ENCODE measurements at regions not wholly inside any gene's neighbourhood (a gene's known extent, or its start where the extent isn't known, plus 50 kb on each side); places are given as distances from the start of the nearest gene placed in this dataset.
A peak's percentile ranks its signal among the peaks of the same experiment; 100 is the strongest.

GRCh38 chr4:30929649-30930048, 209.5 kb downstream of the PCDH7 start:
- TF ChIP-seq EP300 (IDR thresholded peaks at IDR 0.05) (no peak), CTCF (IDR thresholded peaks at IDR 0.05) (no peak), POLR2A (IDR thresholded peaks at IDR 0.05) (no peak), POLR2AphosphoS5 (IDR thresholded peaks at IDR 0.05) (no peak)
- H3K27me3 ChIP-seq: no peaks in the 10 kb centered on the region
- DNase-seq: no peak
- 93 to 98% (median 96%) methylated on average over 2 of the region's 2 CpGs for WGBS, 5 donors
- H3K36me3 ChIP-seq: no peaks in the 10 kb centered on the region
- H3K27ac ChIP-seq: no peak overlapping the region
- no peaks in the 10 kb centered on the region for H3K4me1 ChIP-seq
- H3K9me3 ChIP-seq: no peaks in the 10 kb centered on the region
- no peak overlapping the region for H3K4me3 ChIP-seq
- intact Hi-C loops (cut with DNase I; ENCODE audit: low total_unique reads): no loop called here

DNA sequence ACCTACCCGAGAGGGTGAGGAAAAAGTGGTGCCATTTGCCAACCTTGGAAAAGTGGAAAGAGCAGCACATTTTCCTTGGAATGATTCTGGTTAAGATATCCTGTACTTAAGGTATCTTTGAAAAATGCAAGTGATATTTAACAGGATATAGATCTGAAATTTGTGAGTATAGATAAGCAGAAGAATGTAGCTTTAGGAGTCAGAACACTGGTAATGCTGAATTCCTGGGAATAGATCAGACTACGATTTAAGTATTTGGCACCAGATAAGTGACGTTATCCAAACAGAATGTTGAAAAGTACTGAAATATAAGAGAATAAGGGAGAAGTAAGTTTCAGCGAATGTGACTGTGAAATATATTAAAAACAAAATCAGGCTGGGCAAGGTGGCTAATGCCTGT, 210.1 kb downstream of the PCDH7 start:
- no peak for DNase-seq
- Histone ChIP-seq H3K4me1 (no peaks in the 10 kb centered on the region), H3K4me3 (no peak overlapping the region), H3K36me3 (no peaks in the 10 kb centered on the region), H3K27me3 (no peaks in the 10 kb centered on the region), H3K9me3 (no peaks in the 10 kb centered on the region), H3K27ac (no peak overlapping the region)
- no peak for TF ChIP-seq CTCF (IDR thresholded peaks at IDR 0.05)
- no peak for TF ChIP-seq POLR2AphosphoS5 (IDR thresholded peaks at IDR 0.05)
- TF ChIP-seq POLR2A (IDR thresholded peaks at IDR 0.05): no peak
- TF ChIP-seq EP300 (IDR thresholded peaks at IDR 0.05): no peak
- intact Hi-C loops (cut with DNase I; ENCODE audit: low total_unique reads): no loop called here
- 70 to 79% (median 75%) methylated on average over 4 of the region's 4 CpGs for WGBS, 5 donors

DNA sequence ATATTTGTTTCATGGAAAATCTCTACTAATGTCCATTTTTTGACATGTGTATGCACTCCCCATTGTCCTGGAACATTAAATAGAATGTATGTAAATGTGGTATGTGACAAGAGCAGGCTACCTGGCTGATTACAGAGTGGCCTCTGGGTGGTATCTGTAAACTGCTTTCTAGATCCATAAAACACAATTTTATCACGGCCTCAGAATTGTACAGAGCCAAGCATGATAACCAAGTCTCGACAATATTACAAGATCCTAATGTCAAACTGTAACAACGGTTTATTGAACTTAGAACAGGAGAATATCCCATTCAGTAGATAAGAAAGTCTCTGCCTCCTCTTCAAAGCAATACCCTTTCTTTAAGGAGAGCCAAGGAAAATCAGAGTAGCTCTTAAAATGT, 212.4 kb downstream of the PCDH7 start:
- intact Hi-C loops (cut with DNase I; ENCODE audit: low total_unique reads): no loop called here
- TF ChIP-seq POLR2A (IDR thresholded peaks at IDR 0.05): no peak
- no peak for TF ChIP-seq CTCF (IDR thresholded peaks at IDR 0.05)
- Histone ChIP-seq H3K9me3 (no peaks in the 10 kb centered on the region), H3K27ac (no peak overlapping the region), H3K4me3 (no peak overlapping the region), H3K4me1 (no peaks in the 10 kb centered on the region), H3K27me3 (no peaks in the 10 kb centered on the region), H3K36me3 (no peaks in the 10 kb centered on the region)
- DNase-seq: no peak
- WGBS, 5 donors: 28 to 62% (median 50%) methylated on average over 3 of the region's 3 CpGs

DNA sequence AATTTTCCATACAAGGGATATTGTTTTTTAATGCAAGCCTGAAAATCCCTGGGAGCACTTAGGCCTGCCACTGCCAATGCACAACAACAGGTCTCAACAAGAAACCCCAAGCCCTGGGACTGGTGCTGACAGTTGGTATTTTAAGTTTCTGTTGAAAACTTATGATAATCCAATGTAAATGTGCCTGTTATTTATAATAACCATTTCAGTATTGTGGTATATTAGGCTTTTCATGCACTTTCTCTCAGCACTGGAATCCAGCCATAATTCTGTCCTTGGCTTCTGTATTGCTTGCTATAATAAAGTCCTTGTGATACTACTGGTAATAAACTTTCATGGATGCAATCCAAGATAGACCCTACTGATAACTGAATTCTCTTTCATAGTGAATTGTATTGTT, 218.9 kb downstream of the PCDH7 start:
- Histone ChIP-seq H3K4me1 (peaks cover 0 to 19% (median 7%) of the 10 kb centered on the region in 4 donors), H3K4me3 (no peak overlapping the region), H3K27me3 (no peaks in the 10 kb centered on the region), H3K36me3 (no peaks in the 10 kb centered on the region), H3K9me3 (no peaks in the 10 kb centered on the region), H3K27ac (no peak overlapping the region)
- peak in 1 of 2 donors; percentile 46 for DNase-seq
- intact Hi-C loops (cut with DNase I; ENCODE audit: low total_unique reads): no loop called here
- no peak for TF ChIP-seq EP300 (IDR thresholded peaks at IDR 0.05)
- no peak for TF ChIP-seq POLR2A (IDR thresholded peaks at IDR 0.05)
- no peak for TF ChIP-seq CTCF (IDR thresholded peaks at IDR 0.05)
- no peak for TF ChIP-seq POLR2AphosphoS5 (IDR thresholded peaks at IDR 0.05)

GRCh38 chr4:30939684-30940083, 219.5 kb downstream of the PCDH7 start:
- Histone ChIP-seq H3K27me3 (no peaks in the 10 kb centered on the region), H3K27ac (no peak overlapping the region), H3K36me3 (no peaks in the 10 kb centered on the region), H3K9me3 (no peaks in the 10 kb centered on the region), H3K4me3 (no peak overlapping the region), H3K4me1 (peaks cover 0 to 19% (median 7%) of the 10 kb centered on the region in 4 donors)
- TF ChIP-seq EP300 (IDR thresholded peaks at IDR 0.05) (no peak), CTCF (IDR thresholded peaks at IDR 0.05) (no peak), POLR2A (IDR thresholded peaks at IDR 0.05) (no peak), POLR2AphosphoS5 (IDR thresholded peaks at IDR 0.05) (no peak)
- 57 to 92% (median 70%) methylated on average over 4 of the region's 4 CpGs for WGBS, 5 donors
- intact Hi-C loops (cut with DNase I; ENCODE audit: low total_unique reads): no loop called here
- no peak for DNase-seq

Measured in stomach (tissue), 8 donors.